WI38 (cell line): ENCODE measurements at regions not wholly inside any gene's neighbourhood (a gene's known extent, or its start where the extent isn't known, plus 50 kb on each side); places are given as distances from the start of the nearest gene placed in this dataset.

Source experiments
- H3K4me3 ChIP-seq: 2 replicates; pipeline ENCODE4 v1.5.1; 2011; ENCODE audit warnings: low read depth, mild to moderate bottlenecking, control low read depth, low read length
- CTCF ChIP-seq: IDR thresholded peaks from 2 replicates; pipeline ENCODE4 v1.5.1; 2012; ENCODE audit warnings: low read depth, mild to moderate bottlenecking, control low read depth, low read length

GRCh38 chr17:71548540-71549190 is 572.2 kb upstream of the SOX9 start:
- H3K4me3 ChIP-seq, result no peak overlapping the region
- no peak for TF ChIP-seq CTCF

GRCh38 chr17:71550675-71551074 is 570.1 kb upstream of the SOX9 start:
- H3K4me3 ChIP-seq, result no peak overlapping the region
- no peak for TF ChIP-seq CTCF

- H3K4me3 ChIP-seq, result no peak overlapping the region
These were observed 567.4 kb upstream of the SOX9 start for GRCh38 chr17:71553381-71553780.

GRCh38 chr17:71558901-71559300 is 561.9 kb upstream of the SOX9 start:
- no peak overlapping the region for H3K4me3 ChIP-seq
- TF ChIP-seq CTCF, result no peak

More at GRCh38 chr17:71553381-71553780, 567.4 kb upstream of the SOX9 start:
- no peak for TF ChIP-seq CTCF

GRCh38 chr17:71572343-71572742 is 548.5 kb upstream of the SOX9 start:
- no peak for TF ChIP-seq CTCF
- no peak overlapping the region for H3K4me3 ChIP-seq

GRCh38 chr17:71578446-71578845 is 542.4 kb upstream of the SOX9 start:
- no peak for TF ChIP-seq CTCF
- no peak overlapping the region for H3K4me3 ChIP-seq

- no peak overlapping the region for H3K4me3 ChIP-seq
- TF ChIP-seq CTCF, result no peak
These were observed 540.6 kb upstream of the SOX9 start for GRCh38 chr17:71580220-71580619.
